ENCODE measurements at regions not wholly inside any gene's neighbourhood (a gene's known extent, or its start where the extent isn't known, plus 50 kb on each side); places are given as distances from the start of the nearest gene placed in this dataset.

DNA sequence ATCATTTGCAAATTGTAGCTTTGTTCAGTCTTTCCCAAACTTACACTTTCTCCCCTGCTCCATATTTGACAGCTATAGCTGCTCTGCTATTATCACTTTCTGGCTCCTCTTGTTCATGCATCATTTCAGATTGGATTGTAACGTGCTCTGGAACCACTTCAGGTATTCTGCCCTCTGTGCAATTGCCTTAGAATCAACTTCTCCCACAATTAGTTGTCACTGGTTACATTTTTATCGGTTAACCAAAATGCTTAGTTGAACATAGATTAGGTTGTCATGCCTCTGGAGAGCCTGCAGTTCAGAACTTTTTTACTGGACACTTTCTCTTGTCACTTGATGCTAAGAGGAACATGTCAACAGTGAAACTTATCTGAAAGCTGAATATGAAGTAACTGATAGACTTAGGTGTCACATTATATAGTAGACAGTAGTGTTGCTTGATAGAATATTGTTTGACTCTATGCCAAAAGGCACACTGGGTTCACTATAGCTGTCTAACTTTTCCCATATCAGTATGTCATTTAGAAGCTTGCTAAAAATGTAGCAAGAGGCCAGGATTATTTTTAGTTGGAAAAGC, 127.7 kb upstream of the PTPRK start:
- H3K36me3 ChIP-seq: no peaks in the 10 kb centered on the region
- no peak overlapping the region for H3K27ac ChIP-seq
- no peaks in the 10 kb centered on the region for H3K9me3 ChIP-seq
- DNase-seq (no peak), ATAC-seq (no peak)
- H3K4me1 ChIP-seq: no peaks in the 10 kb centered on the region
- H3K27me3 ChIP-seq: no peaks in the 10 kb centered on the region
- intact Hi-C loops (cut with DNase I): no loop called here
- H3K4me3 ChIP-seq: no peak overlapping the region
- TF ChIP-seq, protein P1, sequence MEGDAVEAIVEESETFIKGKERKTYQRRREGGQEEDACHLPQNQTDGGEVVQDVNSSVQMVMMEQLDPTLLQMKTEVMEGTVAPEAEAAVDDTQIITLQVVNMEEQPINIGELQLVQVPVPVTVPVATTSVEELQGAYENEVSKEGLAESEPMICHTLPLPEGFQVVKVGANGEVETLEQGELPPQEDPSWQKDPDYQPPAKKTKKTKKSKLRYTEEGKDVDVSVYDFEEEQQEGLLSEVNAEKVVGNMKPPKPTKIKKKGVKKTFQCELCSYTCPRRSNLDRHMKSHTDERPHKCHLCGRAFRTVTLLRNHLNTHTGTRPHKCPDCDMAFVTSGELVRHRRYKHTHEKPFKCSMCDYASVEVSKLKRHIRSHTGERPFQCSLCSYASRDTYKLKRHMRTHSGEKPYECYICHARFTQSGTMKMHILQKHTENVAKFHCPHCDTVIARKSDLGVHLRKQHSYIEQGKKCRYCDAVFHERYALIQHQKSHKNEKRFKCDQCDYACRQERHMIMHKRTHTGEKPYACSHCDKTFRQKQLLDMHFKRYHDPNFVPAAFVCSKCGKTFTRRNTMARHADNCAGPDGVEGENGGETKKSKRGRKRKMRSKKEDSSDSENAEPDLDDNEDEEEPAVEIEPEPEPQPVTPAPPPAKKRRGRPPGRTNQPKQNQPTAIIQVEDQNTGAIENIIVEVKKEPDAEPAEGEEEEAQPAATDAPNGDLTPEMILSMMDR (IDR thresholded peaks at IDR 0.05): no peak

DNA sequence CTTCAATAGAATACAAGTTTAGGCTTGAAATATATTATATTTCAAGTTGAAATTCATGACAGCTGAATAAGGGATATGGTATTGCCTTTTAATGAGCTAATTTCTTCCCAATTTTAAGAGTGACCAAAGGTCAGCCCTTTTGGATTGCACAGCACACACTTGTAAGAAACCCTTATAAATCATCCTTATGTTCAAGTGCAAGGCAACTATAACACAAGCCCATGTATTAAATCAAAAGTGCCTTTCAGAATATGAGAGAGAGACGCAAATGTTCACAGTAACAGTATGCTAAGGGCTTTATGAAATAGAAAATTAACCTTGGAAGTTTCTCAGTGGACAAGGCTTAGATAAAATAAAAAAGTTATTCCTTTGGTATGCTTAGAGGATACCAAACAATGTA, 121.7 kb upstream of the PTPRK start:
- ATAC-seq (no peak), DNase-seq (no peak)
- TF ChIP-seq, protein P1 (IDR thresholded peaks at IDR 0.05): no peak
- Histone ChIP-seq H3K4me3 (no peak overlapping the region), H3K27ac (no peak overlapping the region), H3K27me3 (no peaks in the 10 kb centered on the region), H3K36me3 (no peaks in the 10 kb centered on the region), H3K4me1 (no peaks in the 10 kb centered on the region), H3K9me3 (no peaks in the 10 kb centered on the region)
- intact Hi-C loops (cut with DNase I): no loop called here

DNA sequence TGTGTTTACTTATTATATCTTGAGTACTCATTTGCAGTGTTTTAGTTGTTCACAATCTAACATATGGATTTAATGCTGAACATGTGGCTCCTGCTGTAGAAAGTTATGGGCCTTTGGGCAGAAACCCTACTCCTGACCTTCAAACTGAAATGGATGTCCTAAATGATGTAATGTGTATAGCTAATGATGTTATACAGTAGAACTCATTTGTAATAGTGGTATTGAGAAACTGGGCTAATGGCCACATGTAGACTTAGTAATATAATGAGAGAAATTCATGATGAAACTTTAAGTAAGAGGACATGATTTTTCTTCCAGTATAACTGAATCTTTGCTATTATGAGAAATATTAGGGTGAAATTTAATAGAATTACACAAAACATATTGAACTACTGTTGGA, 121.3 kb upstream of the PTPRK start:
- DNase-seq (no peak), ATAC-seq (no peak)
- H3K4me3 ChIP-seq: no peak overlapping the region
- no peaks in the 10 kb centered on the region for H3K27me3 ChIP-seq
- intact Hi-C loops (cut with DNase I): no loop called here
- no peaks in the 10 kb centered on the region for H3K9me3 ChIP-seq
- TF ChIP-seq, protein P1 (IDR thresholded peaks at IDR 0.05): no peak
- no peaks in the 10 kb centered on the region for H3K4me1 ChIP-seq
- H3K27ac ChIP-seq: no peak overlapping the region
- no peaks in the 10 kb centered on the region for H3K36me3 ChIP-seq

DNA sequence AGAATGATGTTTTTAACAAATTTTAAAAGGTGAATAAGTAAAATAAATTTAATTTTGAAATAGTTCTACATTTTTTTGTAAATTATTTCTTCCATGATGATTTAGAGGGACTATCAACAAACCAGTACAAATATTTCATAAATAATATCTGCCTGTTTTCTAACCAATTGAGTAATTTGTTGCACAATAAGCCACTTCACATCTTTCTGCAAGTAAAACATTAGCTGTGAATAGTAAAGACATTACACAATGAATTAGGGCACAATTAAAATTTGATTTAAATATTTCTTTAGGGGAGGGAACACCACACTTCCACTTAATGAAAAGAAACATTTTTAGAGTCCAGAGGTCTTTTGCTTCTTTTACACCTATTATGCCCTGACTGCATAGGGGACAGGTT, 118.4 kb upstream of the PTPRK start:
- ATAC-seq (no peak), DNase-seq (no peak)
- no peaks in the 10 kb centered on the region for H3K9me3 ChIP-seq
- H3K4me3 ChIP-seq: no peak overlapping the region
- TF ChIP-seq, protein P1 (IDR thresholded peaks at IDR 0.05): no peak
- H3K27me3 ChIP-seq: no peaks in the 10 kb centered on the region
- H3K4me1 ChIP-seq: no peaks in the 10 kb centered on the region
- no peak overlapping the region for H3K27ac ChIP-seq
- intact Hi-C loops (cut with DNase I): no loop called here
- no peaks in the 10 kb centered on the region for H3K36me3 ChIP-seq

DNA sequence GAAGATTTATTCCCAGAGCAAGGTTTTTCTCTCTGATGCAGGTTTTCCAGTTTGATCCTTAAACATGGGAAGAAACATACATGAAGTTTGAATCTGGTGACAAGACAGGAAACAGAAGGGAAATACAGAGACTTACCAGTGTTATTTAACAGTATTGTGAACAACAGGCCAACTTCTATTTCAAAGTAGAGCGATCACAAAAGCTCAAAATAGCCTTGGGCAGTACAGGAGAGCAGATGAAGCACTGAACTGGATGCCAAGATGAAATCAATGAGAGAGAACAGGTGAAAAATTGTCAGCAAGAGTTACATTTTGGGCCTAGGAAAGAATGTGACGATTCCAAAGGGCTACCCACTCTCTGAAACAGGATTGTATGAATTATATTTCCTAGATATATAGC, 114.8 kb upstream of the PTPRK start:
- Histone ChIP-seq H3K36me3 (no peaks in the 10 kb centered on the region), H3K27ac (no peak overlapping the region), H3K9me3 (no peaks in the 10 kb centered on the region), H3K4me3 (no peak overlapping the region), H3K4me1 (no peaks in the 10 kb centered on the region), H3K27me3 (no peaks in the 10 kb centered on the region)
- ATAC-seq (no peak), DNase-seq (no peak)
- TF ChIP-seq, protein P1 (IDR thresholded peaks at IDR 0.05): no peak
- intact Hi-C loops (cut with DNase I): no loop called here

Data from left lung (tissue), 4 donors.